GM21529 (cell line): ENCODE measurements at regions not wholly inside any gene's neighbourhood (a gene's known extent, or its start where the extent isn't known, plus 50 kb on each side); places are given as distances from the start of the nearest gene placed in this dataset.

Source experiments
- ATAC-seq: cut with Tn5 transposase; IDR thresholded peaks from one replicate; pipeline ENCODE4 v1.9.1; 2021; ENCODE audit not compliant: unreplicated experiment

DNA sequence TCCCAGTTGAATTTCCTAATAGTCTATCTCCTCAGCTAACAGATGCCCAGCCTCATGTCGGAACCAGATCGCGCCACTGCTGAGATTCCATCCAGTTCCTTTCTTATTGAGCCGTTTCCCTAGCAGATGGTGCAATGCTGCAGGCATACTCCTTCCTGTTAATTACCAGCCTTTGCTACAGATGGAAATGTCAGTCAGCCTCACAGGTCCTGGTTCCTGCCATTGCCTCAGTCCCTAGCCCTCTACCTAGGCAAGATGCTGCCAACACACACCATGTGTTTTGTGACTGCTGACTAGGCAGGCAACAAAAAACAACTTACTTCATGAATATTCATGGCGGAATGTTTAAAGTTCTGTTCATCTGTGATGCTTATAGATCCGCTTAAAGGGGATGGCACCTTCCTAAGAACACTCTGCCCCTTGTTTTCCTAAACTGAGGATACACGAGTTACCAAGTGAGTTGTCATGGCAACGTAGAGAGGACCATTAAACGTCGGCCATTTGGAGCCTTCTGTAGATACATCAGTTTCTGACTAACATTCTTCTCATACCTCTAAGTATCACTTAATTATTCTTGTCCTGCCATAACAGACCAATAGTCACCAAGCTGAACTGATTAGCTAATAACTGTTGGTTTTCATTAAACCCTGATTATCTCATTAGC lies 749.5 kb downstream of the RNF144A start:
- ATAC-seq: no peak

DNA sequence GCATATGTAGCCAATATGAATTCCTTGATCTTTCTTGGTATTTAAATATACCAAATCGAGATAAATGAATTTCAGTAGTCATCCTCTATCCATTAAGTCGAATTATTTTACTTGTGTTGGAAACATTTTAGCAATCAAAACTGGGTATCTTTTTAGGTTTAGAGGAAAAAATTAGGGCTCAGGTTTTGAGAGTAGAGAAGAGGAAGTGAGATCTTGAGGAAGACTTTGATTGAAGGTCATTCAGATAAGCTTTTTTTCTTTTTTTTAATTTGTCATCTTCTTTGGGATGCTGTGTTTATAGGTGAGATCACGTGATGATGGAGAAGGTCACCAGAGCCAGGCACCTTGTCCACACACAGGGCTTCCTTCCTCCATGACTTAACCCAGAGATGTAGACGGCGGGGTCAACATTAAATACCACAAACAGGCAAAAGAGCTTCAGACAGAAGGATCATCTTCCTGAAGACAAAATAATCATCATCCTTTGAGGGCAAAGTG lies 750.1 kb downstream of the RNF144A start:
- no peak for ATAC-seq

DNA sequence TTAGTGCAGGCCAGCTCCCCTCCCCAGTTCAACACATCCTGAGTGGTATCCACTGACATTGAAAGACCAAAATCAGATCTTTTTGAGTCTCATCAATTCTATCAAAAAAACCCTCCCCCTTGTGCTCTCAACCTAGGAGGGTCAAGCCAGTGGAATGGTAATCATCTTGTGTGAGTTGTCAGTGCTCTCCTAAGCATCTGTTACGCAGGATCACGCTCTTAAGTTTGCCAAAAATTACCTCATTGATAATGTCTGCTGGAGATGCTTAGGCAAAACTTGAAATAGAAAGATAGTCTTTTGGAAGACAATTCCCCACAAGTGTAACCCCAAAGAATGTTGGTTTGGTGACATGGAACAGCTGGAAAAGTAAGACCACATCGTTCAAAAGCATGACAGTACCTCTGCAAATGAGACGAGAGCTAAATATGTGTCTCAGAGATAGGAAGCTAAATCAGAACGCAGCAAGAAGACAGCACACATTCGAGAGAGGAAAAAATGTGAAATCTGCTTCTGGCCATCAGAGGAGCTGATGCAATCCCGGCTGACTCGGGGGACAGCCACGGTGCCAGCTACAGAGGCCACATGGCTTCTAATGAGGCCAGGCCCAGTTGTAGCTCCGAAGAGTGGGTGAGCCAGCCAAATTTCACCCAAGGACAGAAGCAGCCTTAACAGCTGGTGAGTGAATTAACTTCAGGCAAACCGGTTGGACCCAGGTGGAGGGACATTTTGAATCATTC lies 753.9 kb downstream of the RNF144A start:
- ATAC-seq: no peak

DNA sequence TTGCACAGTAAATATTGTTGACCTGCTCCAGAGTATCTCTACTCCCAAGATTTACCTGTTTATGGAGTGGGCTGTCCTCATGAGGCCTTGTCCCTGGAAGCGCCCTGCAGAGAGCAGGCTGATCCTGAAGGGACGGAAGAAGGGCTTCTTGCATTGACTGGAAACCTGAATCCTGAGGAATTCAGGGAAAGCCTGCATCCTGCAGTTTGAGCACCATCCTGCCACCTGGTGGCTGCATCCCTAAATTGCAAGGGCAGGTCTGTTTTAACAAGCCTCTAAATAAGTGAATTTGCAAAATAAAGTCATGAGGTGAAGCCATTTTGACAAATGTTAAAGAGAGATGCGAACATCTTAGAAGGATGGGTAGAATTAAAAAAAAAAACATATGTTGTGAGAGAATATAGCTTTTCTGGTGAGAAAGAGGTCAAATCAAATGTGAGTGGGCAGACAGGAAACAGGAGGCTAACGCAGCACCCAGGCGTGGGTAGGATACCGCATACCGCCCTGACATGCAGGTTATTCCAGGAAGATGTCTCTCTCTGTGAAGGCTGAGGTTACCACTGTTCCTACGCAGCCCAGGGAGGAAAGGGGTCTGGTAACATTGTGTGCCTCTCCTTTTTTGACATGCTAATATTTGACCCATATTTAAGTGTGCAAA lies 754.9 kb downstream of the RNF144A start:
- no peak for ATAC-seq

DNA sequence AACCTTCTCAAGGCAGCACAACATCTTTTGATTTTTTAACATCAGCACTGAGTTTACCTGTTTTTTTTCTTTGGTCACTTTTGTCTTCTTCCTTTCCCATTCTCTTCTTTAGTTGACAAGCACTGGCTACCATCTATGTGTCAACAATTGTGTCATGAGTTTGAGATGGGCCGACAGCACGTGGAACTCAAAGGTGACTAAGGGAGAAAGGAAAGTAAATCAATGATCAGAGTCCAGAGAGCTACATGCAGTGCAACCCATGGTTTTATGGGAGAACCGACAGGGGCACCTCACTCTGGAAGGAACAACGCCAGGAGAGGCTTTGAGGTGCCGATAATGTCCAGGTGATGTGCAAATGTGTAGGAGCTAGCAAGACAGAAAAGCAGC lies 755.5 kb downstream of the RNF144A start:
- ATAC-seq: no peak

DNA sequence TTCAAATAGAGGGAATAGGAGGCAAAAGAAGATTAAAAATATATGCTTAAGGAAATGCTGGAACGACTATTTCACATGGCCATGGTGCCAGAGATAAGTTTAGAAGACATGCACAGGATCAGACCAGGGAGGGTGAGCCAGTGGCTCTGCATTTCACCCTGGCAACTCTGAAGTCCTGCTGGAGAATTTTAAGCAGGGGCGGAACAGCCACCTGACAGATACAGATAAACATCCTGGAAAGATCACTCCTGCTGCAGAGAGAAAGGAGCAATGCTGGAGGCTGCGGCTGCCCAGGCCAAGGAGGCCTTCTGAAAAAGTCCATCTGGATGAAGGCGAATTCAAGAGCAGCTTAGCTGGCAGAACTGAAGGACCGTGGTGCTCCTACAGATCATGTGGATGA lies 755.9 kb downstream of the RNF144A start:
- ATAC-seq: no peak

GRCh38 chr2:7673853-7674252 lies 756.6 kb downstream of the RNF144A start:
- ATAC-seq: no peak

DNA sequence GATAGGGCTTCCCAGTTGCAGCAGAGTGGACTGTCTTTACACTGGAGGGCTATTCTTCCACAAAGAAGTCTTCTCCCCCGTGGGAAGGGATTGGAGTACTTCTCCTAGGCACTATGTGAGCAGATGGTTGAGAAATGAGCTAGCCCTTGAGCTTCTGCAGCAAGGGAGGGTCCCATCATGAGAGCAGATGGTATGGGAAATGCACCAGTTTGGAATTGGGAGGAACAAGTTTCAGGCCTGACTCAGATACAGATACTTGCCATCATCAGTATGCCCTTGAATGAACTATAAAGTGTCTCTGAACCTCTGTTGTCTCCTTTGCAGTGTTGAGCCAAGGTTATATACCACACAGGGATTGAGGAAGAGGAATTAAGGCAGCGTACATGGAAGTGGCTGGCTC lies 757.4 kb downstream of the RNF144A start:
- ATAC-seq: no peak

- no peak for ATAC-seq
These were observed 759.5 kb downstream of the RNF144A start for GRCh38 chr2:7676714-7677113.

- ATAC-seq: no peak
These were observed 764.8 kb downstream of the RNF144A start for GRCh38 chr2:7681881-7682461.

- ATAC-seq: no peak
These were observed 766.0 kb downstream of the RNF144A start for GRCh38 chr2:7683196-7683595.

DNA sequence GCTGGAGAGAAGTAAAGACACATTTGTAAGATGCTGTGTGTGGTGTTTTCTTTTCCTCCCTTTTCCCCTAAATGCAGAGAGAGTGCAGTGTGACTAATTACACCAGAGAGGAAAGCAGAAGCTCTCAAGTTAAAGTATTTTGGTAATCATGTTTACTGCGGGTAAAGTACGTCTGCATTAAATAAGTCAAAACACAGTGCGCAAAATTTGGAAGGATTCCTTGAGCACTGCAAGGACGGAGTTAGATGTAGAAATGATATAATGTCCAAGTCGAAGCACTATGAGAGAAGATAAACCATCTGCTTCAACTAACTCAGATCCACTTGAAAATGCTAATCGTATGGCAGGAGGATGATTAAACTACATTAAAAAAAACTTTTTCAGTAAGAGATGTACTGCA lies 766.5 kb downstream of the RNF144A start:
- ATAC-seq: no peak

DNA sequence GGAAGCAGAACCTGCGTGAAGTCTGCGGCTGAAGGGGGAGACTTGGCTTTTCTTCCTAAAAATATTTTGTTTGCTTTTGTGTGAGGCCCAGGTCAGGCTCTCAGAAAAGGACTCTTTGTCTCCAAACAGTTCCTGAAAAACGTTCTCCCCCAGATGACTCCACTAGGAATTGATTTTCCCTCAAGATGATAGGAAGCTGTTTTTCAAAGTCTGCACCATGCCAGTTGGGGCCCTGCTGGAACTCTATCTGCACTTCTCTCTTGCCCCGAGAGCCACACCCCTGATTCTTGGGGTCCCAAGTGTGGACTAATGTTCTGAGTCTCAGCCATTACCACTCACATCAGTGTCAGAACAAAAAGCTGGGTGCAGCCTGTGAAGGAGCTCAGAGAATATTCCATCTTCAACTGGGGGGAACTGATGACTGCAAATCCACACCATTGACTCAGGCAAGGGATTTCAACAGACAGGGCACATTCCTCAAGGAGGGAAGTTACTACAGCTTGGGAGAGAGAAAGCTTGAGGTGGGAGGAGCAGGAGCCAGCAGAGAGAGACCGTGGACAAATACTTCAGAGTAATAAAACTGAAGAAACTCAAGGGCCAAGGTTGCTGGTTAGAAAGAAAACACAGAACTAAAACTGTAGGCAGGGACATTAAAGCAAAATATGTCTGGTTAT lies 768.3 kb downstream of the RNF144A start:
- ATAC-seq: no peak

- ATAC-seq: no peak
These were observed 768.8 kb downstream of the RNF144A start for GRCh38 chr2:7686016-7686385.

GRCh38 chr2:7691961-7692656 lies 774.9 kb downstream of the RNF144A start:
- ATAC-seq: no peak

DNA sequence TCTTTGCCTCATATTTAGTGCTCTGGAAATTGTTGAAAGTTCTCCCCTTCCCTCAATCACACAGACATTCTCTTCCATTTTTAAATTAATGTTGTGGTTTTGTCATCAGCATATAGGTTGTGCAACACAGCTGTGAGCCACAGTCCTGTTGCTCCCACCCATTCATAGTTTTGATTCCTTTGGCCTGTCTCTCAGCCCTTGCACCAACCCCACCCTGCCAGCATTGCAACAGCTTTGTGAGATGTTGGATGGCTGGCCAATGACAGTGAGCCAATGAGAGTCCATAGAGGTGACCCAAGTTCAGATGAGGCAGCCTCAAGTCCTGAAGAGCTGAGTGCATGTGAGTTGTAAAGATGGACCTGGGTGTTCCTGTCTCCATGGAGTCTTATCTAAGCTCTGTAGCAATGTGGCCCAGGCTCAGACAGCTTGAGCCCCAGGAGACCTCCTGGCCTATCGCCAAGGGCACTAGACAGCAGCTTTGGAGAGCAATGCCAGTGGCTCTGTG lies 775.5 kb downstream of the RNF144A start:
- ATAC-seq: no peak

- ATAC-seq: no peak
These were observed 776.2 kb downstream of the RNF144A start for GRCh38 chr2:7693246-7694075.

GRCh38 chr2:7694076-7694985 lies 777.1 kb downstream of the RNF144A start:
- no peak for ATAC-seq
